ENCODE measurements at regions not wholly inside any gene's neighbourhood (a gene's known extent, or its start where the extent isn't known, plus 50 kb on each side); places are given as distances from the start of the nearest gene placed in this dataset.
A peak's percentile ranks its signal among the peaks of the same experiment; 100 is the strongest.

- Histone ChIP-seq H3K27me3 (no peaks in the 10 kb centered on the region), H3K4me3 (no peak overlapping the region), H3K36me3 (no peaks in the 10 kb centered on the region), H3K9me3 (no peaks in the 10 kb centered on the region), H3K4me1 (peaks cover 0 to 30% (median 5%) of the 10 kb centered on the region in 3 donors), H3K27ac (peak overlapping the region; percentile 59 to 72 (median 64))
- TF ChIP-seq EP300 (IDR thresholded peaks at IDR 0.05) (no peak), POLR2AphosphoS5 (IDR thresholded peaks at IDR 0.05) (peak; percentile 66), CTCF (IDR thresholded peaks at IDR 0.05) (no peak)
- ATAC-seq, result peak; percentile 89
- 2 to 17% methylated on average over 5 of the region's 5 CpGs for WGBS, 2 donors (ENCODE audit: low coverage in 1 of 2)
Measured at GRCh38 chr2:146939991-146940685, 904.7 kb upstream of the ACVR2A start.

GRCh38 chr2:146934921-146935320 is 909.9 kb upstream of the ACVR2A start:
- Histone ChIP-seq H3K27me3 (no peaks in the 10 kb centered on the region), H3K27ac (no peak overlapping the region), H3K9me3 (peaks cover 0 to 7% (median 0%) of the 10 kb centered on the region in 3 donors), H3K4me1 (peaks cover 0 to 18% (median 5%) of the 10 kb centered on the region in 3 donors), H3K4me3 (no peak overlapping the region), H3K36me3 (no peaks in the 10 kb centered on the region)
- ATAC-seq, result no peak
- TF ChIP-seq EP300 (IDR thresholded peaks at IDR 0.05), result no peak
- 75 to 77% methylated on average over 1 of the region's 1 CpG for WGBS, 2 donors (ENCODE audit: low coverage in 1 of 2)

- 93 to 100% methylated on average over 2 to 4 of the region's 5 CpGs for WGBS, 2 donors (ENCODE audit: low coverage in 1 of 2)
- Histone ChIP-seq H3K9me3 (peaks cover 0 to 7% (median 0%) of the 10 kb centered on the region in 3 donors), H3K4me3 (no peak overlapping the region), H3K4me1 (peaks cover 0 to 17% (median 0%) of the 10 kb centered on the region in 3 donors), H3K27ac (no peak overlapping the region), H3K27me3 (no peaks in the 10 kb centered on the region), H3K36me3 (no peaks in the 10 kb centered on the region)
- ATAC-seq, result no peak
- no peak for TF ChIP-seq POLR2A (IDR thresholded peaks at IDR 0.05)
- no peak for TF ChIP-seq POLR2AphosphoS5 (IDR thresholded peaks at IDR 0.05)
- no peak for TF ChIP-seq CTCF (IDR thresholded peaks at IDR 0.05)
- no peak for TF ChIP-seq EP300 (IDR thresholded peaks at IDR 0.05)
Measured at GRCh38 chr2:146931109-146931508, 913.7 kb upstream of the ACVR2A start.

GRCh38 chr2:146927080-146927711 is 917.6 kb upstream of the ACVR2A start:
- Histone ChIP-seq H3K4me1 (peaks cover 0 to 17% (median 0%) of the 10 kb centered on the region in 3 donors), H3K4me3 (no peak overlapping the region), H3K36me3 (no peaks in the 10 kb centered on the region), H3K27ac (peak overlapping the region in 2 of 4 donors; percentile 19 to 25), H3K27me3 (no peaks in the 10 kb centered on the region), H3K9me3 (no peaks in the 10 kb centered on the region)
- peak; percentile 49 to 86 (median 70) for TF ChIP-seq CTCF (IDR thresholded peaks at IDR 0.05)
- no peak for TF ChIP-seq POLR2AphosphoS5 (IDR thresholded peaks at IDR 0.05)
- peak; percentile 91 for ATAC-seq
- 3 to 33% methylated on average over 2 to 3 of the region's 3 CpGs for WGBS, 2 donors (ENCODE audit: low coverage in 1 of 2)

GRCh38 chr2:146918280-146918679 is 926.5 kb upstream of the ACVR2A start:
- ATAC-seq, result no peak
- Histone ChIP-seq H3K36me3 (no peaks in the 10 kb centered on the region), H3K27me3 (no peaks in the 10 kb centered on the region), H3K4me3 (no peak overlapping the region), H3K4me1 (no peaks in the 10 kb centered on the region), H3K9me3 (no peaks in the 10 kb centered on the region), H3K27ac (no peak overlapping the region)
- no peak for TF ChIP-seq POLR2AphosphoS5 (IDR thresholded peaks at IDR 0.05)
- no peak for TF ChIP-seq POLR2A (IDR thresholded peaks at IDR 0.05)
- TF ChIP-seq EP300 (IDR thresholded peaks at IDR 0.05), result no peak
- TF ChIP-seq CTCF (IDR thresholded peaks at IDR 0.05), result no peak
- WGBS, 2 donors (ENCODE audit: low coverage in 1 of 2), result 61 to 74% methylated on average over 2 of the region's 2 CpGs
